ENCODE measurements at regions not wholly inside any gene's neighbourhood (a gene's known extent, or its start where the extent isn't known, plus 50 kb on each side); places are given as distances from the start of the nearest gene placed in this dataset.

DNA sequence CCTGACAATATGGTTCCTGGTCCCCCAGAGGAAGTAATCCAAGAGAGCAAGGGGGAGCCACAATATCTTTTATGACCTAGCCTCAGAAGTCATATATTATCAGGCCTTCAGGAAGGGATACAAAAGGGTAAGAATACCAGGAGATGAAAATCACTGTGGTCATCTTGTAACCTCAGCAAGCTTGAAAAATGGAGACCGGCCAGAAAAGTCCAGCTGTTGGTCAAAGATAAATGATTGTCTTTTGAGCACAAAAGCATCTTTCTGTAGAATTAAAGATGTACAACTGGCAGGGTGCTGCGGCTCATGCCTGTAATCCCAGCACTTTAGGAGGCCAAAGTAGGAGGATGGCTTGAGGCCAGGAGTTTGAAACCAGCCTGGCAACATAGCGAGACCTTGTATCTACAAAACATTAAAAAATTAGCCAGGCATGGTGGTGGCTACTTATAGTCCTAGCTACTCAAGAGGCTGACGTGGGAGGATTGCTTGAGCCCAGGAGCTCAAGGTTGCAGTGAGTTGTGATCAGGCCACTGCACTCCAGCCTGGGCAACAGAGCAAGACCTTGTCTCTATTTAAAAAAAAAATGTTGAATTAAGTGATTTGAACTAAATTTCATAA lies 118.0 kb upstream of the MARCKS start:
- DNase-seq (ENCODE audit: low read depth in 2 of 2) = no peak

DNA sequence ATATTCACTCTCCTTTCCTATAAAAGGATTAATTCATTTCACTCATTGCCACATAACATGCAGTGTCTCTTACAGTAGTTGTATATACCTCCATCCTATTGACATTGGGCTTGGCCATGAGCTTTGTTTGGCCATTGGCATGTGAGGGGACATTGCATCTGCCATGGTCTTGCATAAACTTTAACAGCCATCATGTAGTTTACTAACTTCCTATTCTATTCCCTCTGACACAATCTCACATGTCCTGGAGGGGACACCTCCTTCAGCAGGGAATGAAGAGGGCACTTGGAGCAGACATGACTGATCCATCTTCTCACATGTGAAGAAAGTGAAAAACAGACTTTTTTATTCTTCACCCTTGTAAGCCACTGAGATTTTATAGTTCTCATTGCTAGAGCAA lies 115.5 kb upstream of the MARCKS start:
- no peak for DNase-seq (ENCODE audit: low read depth in 2 of 2)

DNA sequence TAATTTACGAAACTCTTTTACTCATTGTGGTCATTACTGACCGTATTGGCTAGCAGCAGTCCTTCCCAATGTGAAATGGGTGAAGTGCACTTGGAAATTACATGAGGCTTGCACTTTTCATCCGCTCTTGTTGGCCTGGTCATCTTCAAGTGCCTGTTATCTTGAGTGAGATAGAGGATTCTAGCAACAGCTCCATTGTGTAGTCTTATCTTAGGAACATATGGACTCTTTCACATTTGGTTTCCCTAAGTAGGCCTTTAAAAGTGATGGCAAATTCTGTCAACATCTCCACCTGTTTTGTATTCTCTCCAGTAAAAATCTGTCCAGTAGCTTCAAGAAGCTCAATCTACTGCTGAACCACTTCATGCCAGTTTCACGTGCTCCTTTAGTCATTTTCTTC lies 114.8 kb upstream of the MARCKS start:
- DNase-seq (ENCODE audit: low read depth in 2 of 2) = no peak

DNA sequence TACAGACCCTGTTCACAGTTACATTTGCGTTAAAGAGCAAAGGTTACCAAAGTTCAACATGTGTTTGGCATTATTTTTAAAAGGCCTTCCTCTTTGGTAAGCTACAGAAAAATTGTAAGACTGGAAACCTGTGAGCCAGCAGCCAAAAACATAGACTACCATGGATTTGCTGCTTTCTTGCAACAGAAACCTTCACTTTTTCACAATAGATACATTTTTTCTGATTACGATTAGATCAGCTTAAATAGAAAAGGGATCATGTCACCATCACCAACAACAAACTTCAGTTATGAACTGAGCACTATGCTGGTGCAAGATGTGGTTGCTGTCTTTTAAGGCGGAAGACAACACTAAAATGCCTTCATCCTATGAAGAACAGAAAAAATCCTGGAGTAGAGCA lies 112.3 kb upstream of the MARCKS start:
- DNase-seq (ENCODE audit: low read depth in 2 of 2) = no peak

DNA sequence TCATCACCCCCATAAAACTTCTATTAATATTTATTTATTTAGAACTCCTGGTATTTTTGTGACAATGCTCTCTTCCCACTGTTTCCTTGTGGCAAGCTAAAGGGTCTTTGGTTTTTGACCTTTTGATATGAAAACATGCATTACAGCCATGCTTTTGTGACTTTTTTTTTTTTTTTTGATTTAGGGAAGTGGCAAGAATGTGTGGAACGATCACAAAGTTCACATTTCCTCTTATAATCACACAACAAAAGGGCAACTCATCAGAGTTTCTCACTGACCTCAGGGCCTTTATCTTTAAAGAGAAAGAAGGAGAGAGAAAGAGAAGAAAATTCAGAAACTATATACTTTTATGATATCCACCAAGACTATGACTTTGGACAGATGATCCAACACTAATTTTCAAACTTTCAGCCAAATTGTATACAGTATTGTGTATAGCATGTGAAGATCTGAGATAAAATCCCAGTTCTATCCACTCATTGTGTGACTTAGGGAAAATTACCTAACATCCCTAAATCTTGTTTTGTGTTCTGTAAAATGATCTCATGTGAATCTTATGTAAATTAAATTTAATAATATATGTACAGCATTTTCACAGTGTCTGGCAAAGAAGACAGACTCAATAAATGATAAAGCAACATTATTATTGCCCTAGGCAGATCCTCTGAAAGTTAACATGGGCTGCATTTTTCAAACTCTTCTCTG lies 106.8 kb upstream of the MARCKS start:
- no peak for DNase-seq (ENCODE audit: low read depth in 2 of 2)

DNA sequence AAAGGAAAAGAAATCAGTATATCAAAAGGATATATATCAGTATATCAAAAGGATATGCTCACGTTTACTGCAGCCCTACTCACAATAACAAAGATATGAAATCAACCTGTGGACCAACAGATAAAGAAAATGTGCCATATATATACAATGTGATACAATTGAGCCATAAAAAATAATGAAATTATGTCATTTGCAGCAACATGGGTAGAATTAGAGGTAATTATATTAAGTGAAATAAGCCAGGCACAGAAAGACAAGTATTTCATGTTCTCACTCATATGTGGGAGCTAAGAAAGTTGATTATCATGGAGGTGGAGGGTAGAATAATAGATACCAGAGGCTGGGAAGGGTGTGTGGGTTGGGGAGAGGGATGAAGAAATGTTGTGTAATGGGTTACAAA lies 102.9 kb upstream of the MARCKS start:
- DNase-seq (ENCODE audit: low read depth in 2 of 2) = no peak

DNA sequence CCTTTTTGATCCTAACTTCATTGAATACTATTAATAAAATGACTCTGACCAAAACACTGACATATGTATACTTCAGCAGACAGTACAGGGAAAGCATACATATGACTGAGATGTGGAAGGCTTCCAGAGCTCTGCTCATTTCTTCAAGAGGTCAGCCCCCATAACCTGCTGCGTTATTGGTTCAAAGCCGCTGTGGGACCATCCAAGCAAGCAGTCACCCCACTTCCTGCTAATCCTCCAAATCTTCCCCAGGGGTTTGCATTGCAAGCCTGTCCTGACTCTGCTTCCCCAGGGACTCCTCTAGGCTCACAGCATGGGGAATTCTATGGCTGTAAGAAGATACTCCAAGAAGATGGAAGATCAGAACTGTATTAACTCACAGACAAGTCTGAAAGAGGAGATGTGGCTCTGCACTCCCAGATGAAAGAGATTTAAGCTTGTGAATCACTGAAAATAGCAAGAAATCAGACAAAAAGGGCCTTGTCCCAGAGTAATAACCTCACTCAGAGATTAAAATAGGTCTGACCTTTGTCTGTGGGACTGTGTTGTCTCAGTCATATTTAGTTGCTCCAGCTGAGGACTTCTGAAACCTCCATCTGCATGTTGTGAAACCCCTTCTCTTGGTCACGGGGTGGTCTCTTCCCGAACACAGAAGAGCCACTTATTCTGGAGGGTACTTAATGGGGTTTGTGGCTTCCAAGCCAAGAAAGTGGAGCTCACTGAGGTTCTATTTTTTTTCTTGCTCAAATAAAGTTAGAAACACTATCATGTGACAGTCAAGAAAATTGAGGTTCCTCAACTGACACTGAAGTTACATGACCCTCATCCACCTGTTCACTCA lies 101.5 kb upstream of the MARCKS start:
- DNase-seq (ENCODE audit: low read depth in 2 of 2) = no peak

DNA sequence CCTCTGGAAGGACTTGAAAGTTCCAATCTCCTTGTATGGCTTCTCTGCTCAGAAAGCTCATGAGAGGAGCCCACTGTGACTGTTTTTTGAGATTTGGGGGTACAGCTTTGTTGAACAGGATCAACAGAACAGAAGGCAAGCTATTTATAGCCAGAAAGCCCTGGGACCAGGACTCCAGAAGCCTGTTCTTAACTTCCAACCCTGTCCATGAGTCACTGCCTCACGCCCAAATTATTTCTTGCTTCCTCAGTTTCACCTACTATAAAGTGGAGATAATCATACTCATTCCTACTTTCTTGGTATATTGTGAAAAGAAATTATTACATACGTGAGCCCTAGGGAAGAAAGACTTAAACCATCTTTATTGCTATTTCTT lies 100.9 kb upstream of the MARCKS start:
- DNase-seq (ENCODE audit: low read depth in 2 of 2) = no peak

DNA sequence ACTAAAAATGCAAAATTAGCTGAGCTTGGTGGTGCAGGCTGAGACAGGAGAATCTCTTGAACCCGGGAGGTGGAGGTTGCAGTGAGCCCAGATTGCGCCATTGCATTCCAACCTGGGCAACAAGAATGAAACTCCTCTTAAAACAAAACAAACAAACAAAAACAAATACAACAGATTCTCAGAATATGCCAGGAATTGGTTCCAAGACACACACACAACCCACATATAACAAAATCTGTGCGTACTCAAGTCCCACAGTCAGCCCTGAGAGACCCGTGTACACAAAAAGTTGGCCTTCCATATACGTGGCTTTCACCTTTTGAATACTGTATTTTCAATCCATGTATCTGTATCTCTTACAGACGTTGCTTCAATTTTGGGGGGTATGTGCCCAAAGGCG lies 98.9 kb upstream of the MARCKS start:
- no peak for DNase-seq (ENCODE audit: low read depth in 2 of 2)

DNA sequence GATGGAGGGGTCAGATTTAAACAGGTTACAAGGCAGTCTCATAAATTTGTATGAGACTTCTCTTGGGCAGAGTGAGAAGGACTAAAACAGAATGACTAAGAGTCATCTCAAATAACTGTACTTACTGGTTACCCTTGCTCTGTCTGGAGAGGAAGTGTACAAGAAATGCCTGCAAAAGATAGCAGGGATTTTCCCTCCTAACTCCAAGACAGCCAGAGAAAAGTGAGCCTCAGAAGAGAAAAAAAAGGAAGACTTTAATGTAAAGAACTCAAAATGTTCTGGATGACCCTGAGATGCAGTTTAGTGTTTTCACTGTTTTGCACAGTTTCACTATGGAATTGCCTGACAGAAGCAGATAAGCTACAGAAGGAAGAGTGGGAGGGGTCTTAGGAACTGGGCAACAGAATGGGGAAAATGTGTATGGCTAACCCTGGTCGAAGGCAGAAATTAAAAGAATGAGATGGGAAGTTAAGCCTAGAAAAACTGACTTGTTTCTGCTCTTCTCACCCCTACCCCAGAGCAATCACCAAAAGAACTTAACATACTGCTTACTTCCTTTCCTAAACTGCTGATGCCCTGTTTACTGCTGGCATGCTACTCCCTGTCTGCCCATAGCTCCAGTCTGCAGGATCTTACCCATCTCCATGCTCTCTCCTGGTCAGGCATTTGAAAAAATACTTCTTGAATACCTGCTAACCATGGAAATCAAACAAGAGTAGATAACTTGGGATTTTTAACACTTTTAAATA lies 98.1 kb upstream of the MARCKS start:
- no peak for DNase-seq (ENCODE audit: low read depth in 2 of 2)

DNA sequence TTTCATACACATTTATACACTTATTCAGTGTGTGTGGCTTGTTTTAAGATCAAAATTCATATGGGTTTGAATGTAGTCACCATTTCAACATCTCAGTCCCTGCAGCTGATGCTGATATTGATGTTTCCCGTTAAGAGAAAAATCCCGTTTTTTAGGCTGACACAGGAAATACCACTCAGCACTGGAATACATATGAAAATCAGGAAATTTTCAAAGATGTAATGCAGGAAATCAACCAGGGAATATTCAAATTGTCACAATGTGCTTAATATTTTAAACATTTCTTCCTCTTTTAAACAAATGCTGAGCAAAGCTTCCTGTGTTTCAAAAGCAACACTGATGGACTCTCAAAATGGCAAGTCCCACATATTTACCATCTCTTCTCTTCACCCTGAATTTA lies 94.5 kb upstream of the MARCKS start:
- DNase-seq (ENCODE audit: low read depth in 2 of 2) = no peak

DNA sequence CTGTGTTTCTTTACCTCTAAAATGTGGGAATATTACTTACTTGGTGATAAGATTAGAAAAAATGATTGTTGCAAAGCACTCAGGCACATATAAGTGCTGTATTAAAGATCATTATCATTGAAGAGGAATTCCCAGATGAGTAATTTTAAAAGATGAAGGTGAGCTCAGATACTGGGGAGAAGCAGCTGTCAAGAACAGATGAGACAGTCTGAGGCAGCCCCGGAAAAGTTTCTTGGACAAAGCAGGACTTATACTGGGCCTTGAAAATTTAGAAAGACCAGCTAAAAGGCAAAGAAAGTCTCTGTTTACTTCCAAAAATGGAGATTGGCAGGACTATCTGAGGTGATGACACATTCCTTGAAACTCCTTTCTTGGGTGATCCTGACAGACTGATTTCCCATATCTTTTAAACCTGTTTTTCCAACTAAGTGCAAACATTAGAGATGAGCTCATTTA lies 93.8 kb upstream of the MARCKS start:
- DNase-seq (ENCODE audit: low read depth in 2 of 2) = no peak

DNA sequence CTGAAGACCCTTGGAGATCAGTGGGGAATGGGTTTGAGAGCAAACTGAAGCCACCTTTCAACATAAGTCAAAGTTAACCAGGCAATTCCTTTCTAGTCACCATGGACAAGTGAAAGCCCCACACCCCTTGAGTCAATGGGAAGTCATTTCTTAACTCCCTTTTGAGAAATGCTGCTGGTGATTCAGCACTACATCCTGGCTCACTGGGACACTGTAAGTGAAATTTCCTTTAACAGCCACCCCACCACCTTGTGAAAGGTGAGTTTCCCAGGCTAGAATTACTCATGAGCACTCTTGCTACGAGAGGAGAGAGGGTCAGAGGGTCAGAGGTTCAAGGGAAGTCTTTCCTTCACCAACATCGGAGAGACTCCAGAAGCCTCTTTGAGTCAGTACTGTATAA lies 93.3 kb upstream of the MARCKS start:
- DNase-seq (ENCODE audit: low read depth in 2 of 2) = no peak

DNA sequence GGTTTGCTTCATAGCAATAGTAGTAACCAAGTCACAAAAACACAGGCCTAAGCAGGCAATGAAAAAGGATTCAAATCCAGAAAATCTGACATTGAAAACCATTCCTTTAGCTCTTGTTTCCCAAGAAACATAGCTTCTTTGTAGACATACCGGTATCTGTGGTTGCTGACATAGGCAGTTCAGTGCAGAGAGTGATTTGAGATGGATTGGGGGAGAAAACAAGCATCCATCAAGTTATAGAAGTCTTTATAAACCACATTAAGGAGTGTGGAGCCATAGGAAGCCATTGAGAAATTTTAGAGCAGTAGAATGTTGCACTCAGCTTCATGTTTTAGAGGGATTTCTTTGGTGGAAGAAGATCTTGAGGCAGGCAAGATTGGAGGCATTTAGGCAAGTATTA lies 91.2 kb upstream of the MARCKS start:
- DNase-seq (ENCODE audit: low read depth in 2 of 2) = no peak

DNA sequence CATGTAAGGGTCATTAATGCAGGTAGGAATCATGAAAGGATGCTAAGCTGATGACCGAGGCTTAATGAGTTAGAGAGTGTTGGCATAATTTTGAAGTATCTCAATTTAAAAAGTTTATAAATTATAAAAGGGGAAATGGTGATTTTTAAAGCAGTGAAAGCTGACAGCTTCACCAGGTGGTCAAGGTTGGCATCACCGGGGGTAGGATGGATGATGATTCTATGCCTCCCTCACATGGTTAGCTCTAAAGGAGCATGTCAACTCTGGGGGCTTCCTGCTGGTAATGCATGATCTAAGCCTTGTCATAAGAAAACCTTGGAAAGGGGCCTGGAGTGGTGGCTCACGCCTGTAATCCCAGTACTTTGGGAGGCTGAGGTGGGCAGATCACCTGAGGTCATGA lies 89.2 kb upstream of the MARCKS start:
- DNase-seq (ENCODE audit: low read depth in 2 of 2) = no peak

DNA sequence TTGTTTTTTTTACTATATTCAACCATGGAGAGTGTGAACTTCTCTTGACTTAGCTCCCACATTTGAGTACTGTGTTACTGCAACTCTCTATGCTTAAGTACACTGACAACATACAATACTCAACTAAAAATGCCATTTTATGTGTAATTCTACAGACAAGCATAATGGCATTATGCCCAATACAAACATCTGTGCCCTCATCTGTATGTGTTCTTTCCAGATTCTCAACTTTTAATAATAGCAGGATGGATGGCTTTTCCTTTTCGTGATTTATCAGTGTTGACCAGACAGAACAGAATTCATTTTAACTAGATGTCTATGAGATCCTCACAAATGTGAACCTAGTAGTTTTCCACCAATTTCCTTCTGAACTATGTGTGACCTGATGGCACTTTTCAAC lies 84.2 kb upstream of the MARCKS start:
- no peak for DNase-seq (ENCODE audit: low read depth in 2 of 2)

DNA sequence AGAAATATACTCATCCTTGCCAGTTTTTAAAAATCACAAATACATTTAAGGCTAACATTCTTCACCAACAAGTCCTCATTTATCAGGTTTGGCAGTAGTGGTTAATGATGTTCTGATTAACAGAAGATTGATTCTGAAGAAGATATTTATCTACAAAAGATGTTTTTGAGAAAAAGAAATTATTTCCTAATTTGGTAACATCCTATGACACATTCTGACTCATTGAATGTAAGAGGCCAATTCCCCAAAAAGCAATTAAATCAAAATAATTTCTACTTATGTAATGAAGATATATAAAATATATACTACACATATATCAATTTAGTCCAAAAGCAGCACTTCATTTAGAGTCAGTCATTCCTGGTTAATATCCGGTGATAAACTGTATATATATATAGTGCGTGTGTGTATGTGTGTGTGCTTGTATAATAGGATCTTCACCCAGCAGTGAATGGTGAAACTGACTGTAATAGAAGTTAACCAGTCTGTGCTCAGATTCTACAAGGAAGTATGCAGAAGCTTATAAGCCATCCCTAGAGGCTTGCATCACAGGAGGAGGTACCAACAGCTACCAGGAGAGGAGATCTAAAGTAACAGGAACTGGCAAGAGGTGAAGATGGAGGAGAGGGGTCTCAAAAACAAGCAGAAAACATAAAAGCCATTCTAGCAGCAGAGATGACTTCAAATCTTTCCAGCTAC lies 82.9 kb upstream of the MARCKS start:
- no peak for DNase-seq (ENCODE audit: low read depth in 2 of 2)

DNA sequence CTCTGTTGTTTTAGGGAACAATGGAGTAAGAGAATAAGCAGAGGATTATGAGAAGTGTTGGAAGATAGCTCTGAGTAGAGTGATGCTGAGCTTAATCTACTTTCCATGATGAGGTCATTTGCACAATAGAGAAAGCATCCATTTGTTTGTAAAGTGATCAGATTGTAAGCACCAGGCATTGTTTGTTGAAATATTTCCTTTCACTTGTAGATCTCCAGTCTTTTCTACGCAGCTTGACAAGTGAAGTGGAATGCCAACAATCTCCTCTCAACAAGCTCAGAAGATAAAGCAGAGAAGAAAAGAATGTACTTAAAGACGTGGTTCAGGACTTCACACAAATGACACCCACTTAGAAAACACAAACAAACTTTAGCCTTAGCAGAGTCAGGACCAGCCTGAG lies 80.1 kb upstream of the MARCKS start:
- DNase-seq (ENCODE audit: low read depth in 2 of 2) = no peak

DNA sequence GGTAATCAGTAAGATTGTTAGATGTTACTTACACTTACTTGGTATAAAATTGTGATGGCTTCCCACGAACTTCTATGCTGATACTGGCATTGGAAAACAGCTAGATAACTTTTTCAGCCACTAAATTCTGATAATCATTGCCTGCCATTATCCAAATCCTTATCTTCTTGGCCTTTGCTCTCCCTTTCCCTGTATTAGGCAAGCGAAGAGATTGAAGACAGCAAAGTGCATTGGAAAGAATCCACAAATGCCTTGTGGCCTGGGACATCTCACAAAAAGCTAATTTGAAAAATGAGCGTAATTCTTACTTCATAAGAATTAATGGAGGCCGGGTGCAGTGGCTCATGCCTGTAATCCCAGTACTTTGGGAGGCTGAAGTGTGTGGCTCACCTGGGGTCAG lies 79.5 kb upstream of the MARCKS start:
- DNase-seq (ENCODE audit: low read depth in 2 of 2) = no peak

DNA sequence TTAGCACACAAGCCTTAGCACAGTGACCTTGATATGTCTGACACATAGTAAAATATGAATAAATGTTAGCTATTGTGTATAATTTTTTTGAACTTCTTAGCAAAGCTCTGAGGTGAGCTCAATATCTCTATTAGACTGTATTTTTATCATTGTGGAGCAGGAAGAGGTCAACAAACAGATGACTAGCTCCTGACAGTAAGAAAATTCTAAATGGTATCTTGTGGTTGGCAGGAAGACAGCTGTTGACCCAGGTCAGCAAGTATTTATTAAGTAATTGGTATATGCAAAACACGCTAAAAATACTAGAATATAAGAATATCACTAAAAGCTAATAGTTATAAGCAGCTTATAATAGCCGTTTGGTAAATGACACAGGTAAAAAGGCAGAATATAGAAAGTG lies 77.5 kb upstream of the MARCKS start:
- DNase-seq (ENCODE audit: low read depth in 2 of 2) = no peak

DNA sequence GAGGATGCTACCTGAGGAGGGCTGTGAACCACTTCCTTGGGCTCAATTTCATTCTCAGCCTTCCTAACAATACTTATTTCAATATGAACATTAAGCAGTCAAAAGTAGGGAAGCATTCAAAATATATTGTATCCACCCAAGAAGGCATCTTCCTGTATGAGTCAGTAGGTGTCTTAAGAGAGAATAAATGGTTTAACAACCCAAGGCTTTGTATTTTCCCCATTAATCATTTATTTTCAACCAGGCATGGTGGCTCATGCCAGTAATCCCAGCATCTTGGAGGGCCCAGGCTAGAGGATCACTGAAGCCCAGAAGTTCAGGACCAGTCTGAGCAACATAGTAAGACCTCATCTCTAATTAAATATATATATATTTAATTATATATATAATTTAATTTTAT lies 74.5 kb upstream of the MARCKS start:
- no peak for DNase-seq (ENCODE audit: low read depth in 2 of 2)

DNA sequence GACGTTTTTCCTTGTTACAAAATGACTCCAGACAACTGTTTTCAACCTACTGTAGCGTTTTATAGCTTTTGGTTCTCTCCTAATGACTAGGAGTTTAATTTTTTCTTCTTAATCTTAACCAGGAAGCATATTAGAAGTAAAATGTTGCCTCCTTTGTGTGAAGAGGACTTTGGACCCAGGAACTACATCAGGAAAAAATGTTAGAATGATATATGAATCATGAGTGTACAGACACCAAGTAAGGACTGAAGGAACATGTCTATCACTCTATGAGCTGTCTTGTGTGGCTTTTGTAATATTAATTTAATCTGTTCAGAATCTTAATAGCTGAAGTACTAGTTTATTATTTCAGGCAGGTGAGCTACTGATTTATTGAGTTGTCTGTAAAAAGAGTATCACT lies 71.0 kb upstream of the MARCKS start:
- DNase-seq (ENCODE audit: low read depth in 2 of 2) = no peak
